HepG2 (cell line): ENCODE measurements at regions not wholly inside any gene's neighbourhood (a gene's known extent, or its start where the extent isn't known, plus 50 kb on each side); places are given as distances from the start of the nearest gene placed in this dataset.
"Not testable (repeated sequence)": the region's sequence is repeated elsewhere in the genome, so short reads cannot be mapped to it uniquely, and the experiment has no call there.

Experiments
- POLR2A ChIP-seq, 2 experiments: IDR thresholded peaks; 2 replicates each; pipeline ENCODE4 v1.6.1; 2011; ENCODE audit warnings: low read depth in 2 of 2, low read length in 2 of 2, mild to moderate bottlenecking in 1 of 2, moderate library complexity in 1 of 2; ENCODE audit not compliant: insufficient read depth in 1 of 2
- POLR2AphosphoS2 ChIP-seq: IDR thresholded peaks from 2 replicates; pipeline ENCODE4 v1.6.1; 2011; ENCODE audit warnings: low read depth, low read length, improper control_type of control experiment
- ZNF710 ChIP-seq: sonication (generic); formaldehyde crosslinking; IDR thresholded peaks from 2 replicates; pipeline ENCODE4 v1.5.0; 2020; ENCODE audit warnings: mild to moderate bottlenecking, missing genetic modification reagents, borderline replicate concordance
- TF ChIP-seq, protein P1 (sequence below): sonication (generic); formaldehyde crosslinking; IDR thresholded peaks from 2 replicates; pipeline ENCODE4 v1.4.0; 2020; ENCODE audit warnings: missing genetic modification reagents

- not testable (repeated sequence) for TF ChIP-seq ZNF710 (CRISPR knock-in tag); POLR2AphosphoS2; POLR2A (IDR thresholded peaks at IDR 0.05; ENCODE audit: insufficient read depth in 1 of 2, low read depth in 2 of 2, low read length in 2 of 2)
- TF ChIP-seq, protein P1, sequence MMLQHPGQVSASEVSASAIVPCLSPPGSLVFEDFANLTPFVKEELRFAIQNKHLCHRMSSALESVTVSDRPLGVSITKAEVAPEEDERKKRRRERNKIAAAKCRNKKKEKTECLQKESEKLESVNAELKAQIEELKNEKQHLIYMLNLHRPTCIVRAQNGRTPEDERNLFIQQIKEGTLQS, result not testable (repeated sequence)
These were observed 76.3 kb downstream of the FOXD4L4 start for GRCh38 chr9:65813204-65813603.
